Upper lobe of left lung (tissue), 4 donors: ENCODE measurements at regions not wholly inside any gene's neighbourhood (a gene's known extent, or its start where the extent isn't known, plus 50 kb on each side); places are given as distances from the start of the nearest gene placed in this dataset.
"Not testable (repeated sequence)": the region's sequence is repeated elsewhere in the genome, so short reads cannot be mapped to it uniquely, and the experiment has no call there.

Experiments used
- CTCF ChIP-seq, 6 experiments: fragments of 450-650 bp in 4 of 6; fragments of 200-600 bp in 2 of 6; sonication (generic) in 2 of 6; IDR thresholded peaks; one replicate each; pipeline ENCODE4 v1.5.1; 2016 to 2019; ENCODE audit warnings: antibody characterized with exemption in 6 of 6
- EP300 ChIP-seq, 4 donors: sonication (generic); formaldehyde crosslinking; IDR thresholded peaks; one replicate each; pipeline ENCODE4 v1.5.1; 2017; ENCODE audit warnings: antibody characterized with exemption in 4 of 4, control low read depth in 2 of 4
- POLR2AphosphoS5 ChIP-seq, 2 donors: sonication (generic); formaldehyde crosslinking; IDR thresholded peaks; one replicate each; pipeline ENCODE4 v1.5.1; 2017; ENCODE audit warnings: antibody characterized with exemption in 2 of 2

GRCh38 chr1:143729449-143730111 lies 242.2 kb downstream of the FAM72C start:
- not testable (repeated sequence) for TF ChIP-seq EP300, POLR2AphosphoS5, CTCF (IDR thresholded peaks at IDR 0.05)
